HEK293 (cell line): ENCODE measurements at regions not wholly inside any gene's neighbourhood (a gene's known extent, or its start where the extent isn't known, plus 50 kb on each side); places are given as distances from the start of the nearest gene placed in this dataset.

Source experiments
- CTCF ChIA-PET: fragments of 350-600 bp; formaldehyde crosslinking; extraction: SDS; loops from one replicate; lab custom pipeline; 2021; ENCODE audit warnings: antibody characterized with exemption; lab: Yijun Ruan, JAX
- POLR2A ChIA-PET: fragments of 300-600 bp; formaldehyde crosslinking; extraction: SDS; loops from one replicate; lab custom pipeline; 2020; ENCODE audit warnings: antibody characterized with exemption, inconsistent platforms; lab: Yijun Ruan, JAX
- H3K27ac ChIP-seq: fragments of 200-500 bp; sonication (Bioruptor generic); 2 replicates; pipeline ENCODE4 v1.5.1; 2014; ENCODE audit warnings: low read depth, low read length, control low read depth, inconsistent platforms; ENCODE audit errors: extremely low read depth
- H3K36me3 ChIP-seq, 2 experiments: fragments of 200-500 bp in 1 of 2; sonication (Bioruptor generic) in 1 of 2; 1 replicate in 1 of 2; 2 replicates in 1 of 2; pipeline ENCODE4 v1.5.1; 2014 to 2017; ENCODE audit warnings: inconsistent platforms in 2 of 2, low read length in 2 of 2; ENCODE audit not compliant: control insufficient read depth in 2 of 2, insufficient read depth in 1 of 2
- H3K4me1 ChIP-seq: fragments of 200-500 bp; sonication (Bioruptor generic); 2 replicates; pipeline ENCODE4 v1.5.1; 2014; ENCODE audit warnings: mild to moderate bottlenecking, low read length, inconsistent platforms; ENCODE audit not compliant: control insufficient read depth, insufficient read depth
- H3K4me3 ChIP-seq: 2 replicates; pipeline ENCODE4 v1.5.1; 2011; ENCODE audit warnings: low read depth, mild to moderate bottlenecking, control low read depth, low read length, moderate library complexity
- H3K9me3 ChIP-seq: fragments of 200-500 bp; sonication (Bioruptor generic); 2 replicates; pipeline ENCODE4 v1.5.1; 2014; ENCODE audit warnings: low read depth, low read length, inconsistent platforms; ENCODE audit not compliant: control insufficient read depth, insufficient read depth
- EGR2 ChIP-seq: fragments of 450-650 bp; formaldehyde crosslinking; IDR thresholded peaks from 2 replicates; pipeline ENCODE4 v1.5.1; 2016; ENCODE audit warnings: low read depth, missing biosample characterization, missing genetic modification characterization
- GLIS1 ChIP-seq: fragments of 450-650 bp; formaldehyde crosslinking; IDR thresholded peaks from 2 replicates; pipeline ENCODE4 v1.5.1; 2016; ENCODE audit warnings: missing biosample characterization, missing genetic modification characterization
- HOXD13 ChIP-seq: sonication (generic); formaldehyde crosslinking; IDR thresholded peaks from 2 replicates; pipeline ENCODE4 v1.8.0; 2022; ENCODE audit warnings: missing genetic modification reagents, borderline replicate concordance
- PATZ1 ChIP-seq: fragments of 450-650 bp; formaldehyde crosslinking; IDR thresholded peaks from 2 replicates; pipeline ENCODE4 v1.5.1; 2016; ENCODE audit warnings: missing biosample characterization, missing genetic modification characterization
- SCRT1 ChIP-seq: fragments of 450-650 bp; formaldehyde crosslinking; IDR thresholded peaks from 2 replicates; pipeline ENCODE4 v1.5.1; 2016; ENCODE audit warnings: missing biosample characterization, missing genetic modification characterization, borderline replicate concordance
- ZFP3 ChIP-seq: fragments of 450-650 bp; formaldehyde crosslinking; IDR thresholded peaks from 2 replicates; pipeline ENCODE4 v1.5.1; 2016; ENCODE audit warnings: low read depth, missing biosample characterization, missing genetic modification characterization
- ZNF138 ChIP-seq: fragments of 450-650 bp; formaldehyde crosslinking; IDR thresholded peaks from 2 replicates; pipeline ENCODE4 v1.5.1; 2016; ENCODE audit warnings: missing biosample characterization, missing genetic modification characterization, borderline replicate concordance
- ZNF155 ChIP-seq: fragments of 450-650 bp; formaldehyde crosslinking; IDR thresholded peaks from 2 replicates; pipeline ENCODE4 v1.5.1; 2016; ENCODE audit warnings: missing biosample characterization, missing genetic modification characterization
- ZNF157 ChIP-seq: fragments of 450-650 bp; formaldehyde crosslinking; IDR thresholded peaks from 2 replicates; pipeline ENCODE4 v1.5.1; 2016; ENCODE audit warnings: missing biosample characterization, missing genetic modification characterization
- ZNF211 ChIP-seq: fragments of 450-650 bp; formaldehyde crosslinking; IDR thresholded peaks from 2 replicates; pipeline ENCODE4 v1.5.1; 2016; ENCODE audit warnings: low read depth, missing biosample characterization, missing genetic modification characterization
- ZNF324 ChIP-seq: fragments of 450-650 bp; formaldehyde crosslinking; IDR thresholded peaks from 2 replicates; pipeline ENCODE4 v1.5.1; 2016; ENCODE audit warnings: missing biosample characterization, missing genetic modification characterization
- ZNF391 ChIP-seq: fragments of 450-650 bp; formaldehyde crosslinking; IDR thresholded peaks from 2 replicates; pipeline ENCODE4 v1.5.1; 2016; ENCODE audit warnings: low read depth, missing biosample characterization, missing genetic modification characterization, borderline replicate concordance
- ZNF404 ChIP-seq: fragments of 450-650 bp; formaldehyde crosslinking; IDR thresholded peaks from 2 replicates; pipeline ENCODE4 v1.5.1; 2017; ENCODE audit warnings: missing biosample characterization, missing genetic modification characterization
- ZNF423 ChIP-seq: fragments of 450-650 bp; formaldehyde crosslinking; IDR thresholded peaks from 2 replicates; pipeline ENCODE4 v1.5.1; 2016; ENCODE audit warnings: missing biosample characterization, missing genetic modification characterization
- ZNF555 ChIP-seq: fragments of 450-650 bp; formaldehyde crosslinking; conservative IDR thresholded peaks from 2 replicates; pipeline ENCODE4 v1.5.1; 2017; ENCODE audit warnings: missing biosample characterization, mild to moderate bottlenecking, missing genetic modification characterization, inconsistent platforms
- ZNF558 ChIP-seq: fragments of 450-650 bp; formaldehyde crosslinking; IDR thresholded peaks from 2 replicates; pipeline ENCODE4 v1.5.1; 2016; ENCODE audit warnings: missing biosample characterization, missing genetic modification characterization
- ZNF626 ChIP-seq: fragments of 450-650 bp; sonication (Bioruptor Pico); formaldehyde crosslinking; IDR thresholded peaks from 2 replicates; pipeline ENCODE4 v1.5.1; 2018; ENCODE audit warnings: missing biosample characterization, missing genetic modification characterization, inconsistent platforms
- ZNF639 ChIP-seq: fragments of 450-650 bp; formaldehyde crosslinking; IDR thresholded peaks from 2 replicates; pipeline ENCODE4 v1.5.1; 2016; ENCODE audit warnings: missing biosample characterization, missing genetic modification characterization
- ZNF707 ChIP-seq: fragments of 450-650 bp; formaldehyde crosslinking; IDR thresholded peaks from 2 replicates; pipeline ENCODE4 v1.5.1; 2016; ENCODE audit warnings: missing biosample characterization, missing genetic modification characterization
- ZNF747 ChIP-seq: fragments of 450-650 bp; formaldehyde crosslinking; IDR thresholded peaks from 2 replicates; pipeline ENCODE4 v1.5.1; 2016; ENCODE audit warnings: missing biosample characterization, missing genetic modification characterization
- ZNF76 ChIP-seq: fragments of 450-650 bp; formaldehyde crosslinking; IDR thresholded peaks from 2 replicates; pipeline ENCODE4; 2016; ENCODE audit warnings: low read depth, missing biosample characterization, missing genetic modification characterization, borderline replicate concordance
- TF ChIP-seq, protein P1 (sequence below): fragments of 450-650 bp; formaldehyde crosslinking; IDR thresholded peaks from 2 replicates; pipeline ENCODE4 v1.5.1; 2016; ENCODE audit warnings: missing biosample characterization, missing genetic modification characterization, low read depth
- TF ChIP-seq, protein P2 (sequence below): fragments of 450-650 bp; formaldehyde crosslinking; IDR thresholded peaks from 2 replicates; pipeline ENCODE4 v1.5.1; 2017; ENCODE audit warnings: missing biosample characterization, missing genetic modification characterization
- TF ChIP-seq, protein P3 (sequence below): fragments of 450-650 bp; IDR thresholded peaks from 2 replicates; pipeline ENCODE4 v1.5.1; 2018; ENCODE audit warnings: missing biosample characterization, mild to moderate bottlenecking, missing genetic modification characterization
- TF ChIP-seq, protein P4 (sequence below): fragments of 450-650 bp; formaldehyde crosslinking; IDR thresholded peaks from 2 replicates; pipeline ENCODE4 v1.5.1; 2017; ENCODE audit warnings: missing biosample characterization, mild to moderate bottlenecking, missing genetic modification characterization, moderate library complexity

DNA sequence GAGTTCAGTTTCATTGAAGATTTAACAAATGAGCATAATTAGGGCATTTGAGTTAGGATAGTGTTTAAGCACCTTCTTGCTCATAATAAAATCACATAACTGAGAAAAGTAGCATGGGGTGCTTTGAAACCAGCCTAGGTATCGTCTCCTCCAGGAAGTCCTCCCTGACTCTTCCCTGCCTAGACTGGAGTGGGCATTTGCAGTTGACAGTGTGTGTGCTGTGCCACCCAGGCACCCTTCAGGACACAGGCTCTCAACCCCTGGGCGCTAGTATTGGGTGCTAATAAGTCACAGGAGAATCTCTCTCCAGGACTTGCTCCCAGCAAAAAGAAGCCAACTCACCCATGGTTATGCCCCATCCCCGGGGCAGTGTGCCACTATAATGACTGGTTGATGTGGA, 584.1 kb downstream of the INSC start:
- Histone ChIP-seq H3K9me3 (no peaks in the 10 kb centered on the region), H3K36me3 (no peaks in the 10 kb centered on the region), H3K4me3 (no peak overlapping the region)
- POLR2A ChIA-PET = no interaction called here
- TF ChIP-seq, protein P1, sequence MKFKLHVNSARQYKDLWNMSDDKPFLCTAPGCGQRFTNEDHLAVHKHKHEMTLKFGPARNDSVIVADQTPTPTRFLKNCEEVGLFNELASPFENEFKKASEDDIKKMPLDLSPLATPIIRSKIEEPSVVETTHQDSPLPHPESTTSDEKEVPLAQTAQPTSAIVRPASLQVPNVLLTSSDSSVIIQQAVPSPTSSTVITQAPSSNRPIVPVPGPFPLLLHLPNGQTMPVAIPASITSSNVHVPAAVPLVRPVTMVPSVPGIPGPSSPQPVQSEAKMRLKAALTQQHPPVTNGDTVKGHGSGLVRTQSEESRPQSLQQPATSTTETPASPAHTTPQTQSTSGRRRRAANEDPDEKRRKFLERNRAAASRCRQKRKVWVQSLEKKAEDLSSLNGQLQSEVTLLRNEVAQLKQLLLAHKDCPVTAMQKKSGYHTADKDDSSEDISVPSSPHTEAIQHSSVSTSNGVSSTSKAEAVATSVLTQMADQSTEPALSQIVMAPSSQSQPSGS = no peak
- TF ChIP-seq ZFP3 (tag by site-specific recombination) = no peak
- TF ChIP-seq, protein P2, sequence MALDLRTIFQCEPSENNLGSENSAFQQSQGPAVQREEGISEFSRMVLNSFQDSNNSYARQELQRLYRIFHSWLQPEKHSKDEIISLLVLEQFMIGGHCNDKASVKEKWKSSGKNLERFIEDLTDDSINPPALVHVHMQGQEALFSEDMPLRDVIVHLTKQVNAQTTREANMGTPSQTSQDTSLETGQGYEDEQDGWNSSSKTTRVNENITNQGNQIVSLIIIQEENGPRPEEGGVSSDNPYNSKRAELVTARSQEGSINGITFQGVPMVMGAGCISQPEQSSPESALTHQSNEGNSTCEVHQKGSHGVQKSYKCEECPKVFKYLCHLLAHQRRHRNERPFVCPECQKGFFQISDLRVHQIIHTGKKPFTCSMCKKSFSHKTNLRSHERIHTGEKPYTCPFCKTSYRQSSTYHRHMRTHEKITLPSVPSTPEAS (tag by site-specific recombination) = no peak
- no peak for TF ChIP-seq ZNF157 (tag by site-specific recombination)
- no peak for TF ChIP-seq HOXD13 (CRISPR knock-in tag)
- no peak for TF ChIP-seq ZNF404 (tag by site-specific recombination)
- no peak for TF ChIP-seq ZNF324 (tag by site-specific recombination)
- TF ChIP-seq ZNF626 (tag by site-specific recombination) = no peak
- TF ChIP-seq EGR2 = no peak
- TF ChIP-seq ZNF138 (tag by site-specific recombination) = no peak
- no peak for TF ChIP-seq ZNF391
- no peak for TF ChIP-seq ZNF211 (tag by site-specific recombination)
- TF ChIP-seq ZNF76 = no peak
- TF ChIP-seq ZNF155 (tag by site-specific recombination) = no peak
- no peak for TF ChIP-seq ZNF423 (tag by site-specific recombination)
- TF ChIP-seq, all 188 proteins: peak for 0
- H3K4me1 ChIP-seq = no peaks in the 10 kb centered on the region
- H3K27ac ChIP-seq = no peak overlapping the region
- CTCF ChIA-PET = no interaction called here

- CTCF ChIA-PET = no interaction called here
- Histone ChIP-seq H3K9me3 (no peaks in the 10 kb centered on the region), H3K4me1 (no peaks in the 10 kb centered on the region), H3K27ac (no peak overlapping the region), H3K4me3 (no peak overlapping the region), H3K36me3 (no peaks in the 10 kb centered on the region)
- POLR2A ChIA-PET = no interaction called here
- TF ChIP-seq, protein P3, sequence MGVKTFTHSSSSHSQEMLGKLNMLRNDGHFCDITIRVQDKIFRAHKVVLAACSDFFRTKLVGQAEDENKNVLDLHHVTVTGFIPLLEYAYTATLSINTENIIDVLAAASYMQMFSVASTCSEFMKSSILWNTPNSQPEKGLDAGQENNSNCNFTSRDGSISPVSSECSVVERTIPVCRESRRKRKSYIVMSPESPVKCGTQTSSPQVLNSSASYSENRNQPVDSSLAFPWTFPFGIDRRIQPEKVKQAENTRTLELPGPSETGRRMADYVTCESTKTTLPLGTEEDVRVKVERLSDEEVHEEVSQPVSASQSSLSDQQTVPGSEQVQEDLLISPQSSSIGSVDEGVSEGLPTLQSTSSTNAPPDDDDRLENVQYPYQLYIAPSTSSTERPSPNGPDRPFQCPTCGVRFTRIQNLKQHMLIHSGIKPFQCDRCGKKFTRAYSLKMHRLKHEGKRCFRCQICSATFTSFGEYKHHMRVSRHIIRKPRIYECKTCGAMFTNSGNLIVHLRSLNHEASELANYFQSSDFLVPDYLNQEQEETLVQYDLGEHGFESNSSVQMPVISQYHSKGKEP = no peak
- TF ChIP-seq PATZ1 (tag by site-specific recombination) = no peak
- TF ChIP-seq ZNF555 (tag by site-specific recombination) = no peak
- TF ChIP-seq SCRT1 = no peak
- TF ChIP-seq ZNF558 (tag by site-specific recombination) = no peak
- TF ChIP-seq, protein P4, sequence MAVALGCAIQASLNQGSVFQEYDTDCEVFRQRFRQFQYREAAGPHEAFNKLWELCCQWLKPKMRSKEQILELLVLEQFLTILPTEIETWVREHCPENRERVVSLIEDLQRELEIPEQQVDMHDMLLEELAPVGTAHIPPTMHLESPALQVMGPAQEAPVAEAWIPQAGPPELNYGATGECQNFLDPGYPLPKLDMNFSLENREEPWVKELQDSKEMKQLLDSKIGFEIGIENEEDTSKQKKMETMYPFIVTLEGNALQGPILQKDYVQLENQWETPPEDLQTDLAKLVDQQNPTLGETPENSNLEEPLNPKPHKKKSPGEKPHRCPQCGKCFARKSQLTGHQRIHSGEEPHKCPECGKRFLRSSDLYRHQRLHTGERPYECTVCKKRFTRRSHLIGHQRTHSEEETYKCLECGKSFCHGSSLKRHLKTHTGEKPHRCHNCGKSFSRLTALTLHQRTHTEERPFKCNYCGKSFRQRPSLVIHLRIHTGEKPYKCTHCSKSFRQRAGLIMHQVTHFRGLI (tag by site-specific recombination) = no peak
- no peak for TF ChIP-seq GLIS1
- TF ChIP-seq ZNF707 (tag by site-specific recombination) = no peak
- TF ChIP-seq ZNF747 (tag by site-specific recombination) = no peak
- TF ChIP-seq ZNF639 (tag by site-specific recombination) = no peak
Observed at GRCh38 chr11:15699978-15700377, 585.3 kb downstream of the INSC start.
